IPS-NIHi7 (cell line): ENCODE measurements at regions not wholly inside any gene's neighbourhood (a gene's known extent, or its start where the extent isn't known, plus 50 kb on each side); places are given as distances from the start of the nearest gene placed in this dataset.
A peak's percentile ranks its signal among the peaks of the same experiment; 100 is the strongest.

Experiments used
- DNase-seq: peaks from one replicate; pipeline ENCODE4 v3.0.0; 2012; ENCODE audit warnings: mixed read lengths; ENCODE audit errors: extremely low spot score

DNA sequence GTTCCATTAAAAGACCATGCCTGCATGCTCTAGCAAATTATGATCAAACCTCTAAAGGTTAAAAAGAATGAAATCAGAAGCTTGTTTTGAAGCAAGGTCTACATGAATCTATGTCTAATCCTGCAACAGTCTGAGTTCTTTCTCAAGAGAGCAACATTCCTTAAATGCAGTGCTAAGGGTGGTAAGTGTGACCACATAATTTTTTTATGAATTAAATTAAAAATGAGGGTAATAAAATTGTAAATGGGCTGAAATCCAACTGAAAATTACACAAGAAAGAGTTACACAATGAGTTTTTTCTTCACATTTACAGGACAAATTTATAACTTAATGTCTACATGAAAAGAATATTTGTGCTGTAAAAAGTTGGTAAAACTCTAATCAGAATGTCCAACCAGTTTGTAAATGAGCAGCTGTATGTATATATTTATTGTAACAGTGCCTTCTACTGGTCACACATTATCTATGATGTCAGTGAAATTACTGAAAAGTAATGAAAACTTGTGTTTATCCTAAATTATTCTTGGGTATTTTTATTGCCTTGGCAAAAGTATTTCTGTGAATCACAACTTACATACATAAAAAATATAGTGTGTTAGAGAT is 336.3 kb upstream of the PITX2 start:
- DNase-seq = no peak

DNA sequence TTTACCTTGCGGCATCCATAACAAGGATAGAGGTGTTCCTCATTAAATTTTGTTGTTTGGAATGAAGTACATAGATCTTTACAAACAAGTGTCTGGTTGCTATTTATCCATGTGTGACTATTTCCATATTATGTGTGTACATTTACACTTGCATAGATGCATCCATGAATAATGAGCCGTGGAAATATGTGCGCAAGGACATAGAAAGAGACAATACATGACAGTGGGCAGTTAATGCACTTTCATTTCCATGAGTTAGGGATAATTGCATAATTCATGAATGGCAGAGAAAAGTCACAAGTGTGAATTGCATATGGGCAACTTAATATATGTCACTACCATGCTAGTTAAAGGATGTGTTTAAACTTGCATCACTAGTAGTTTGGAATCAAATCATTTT is 338.2 kb upstream of the PITX2 start:
- DNase-seq = no peak

DNA sequence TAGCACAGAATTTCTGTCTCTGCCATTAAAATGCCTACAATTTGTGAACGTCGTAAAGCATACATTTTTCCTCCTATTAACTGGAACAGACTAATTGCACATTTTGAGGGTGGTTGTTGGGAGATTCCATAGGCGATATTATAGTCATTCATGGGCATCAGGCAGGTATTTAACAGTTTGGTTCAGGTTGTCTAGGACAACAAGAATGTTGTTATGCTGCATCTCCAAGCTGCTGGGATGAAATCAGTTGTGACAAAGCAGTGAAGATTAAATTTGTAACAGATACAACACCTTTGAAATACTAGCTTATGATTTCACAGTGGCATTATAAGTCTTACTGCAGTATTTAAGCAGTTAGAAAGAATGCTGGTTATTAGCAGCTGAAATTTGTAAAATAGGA is 339.7 kb upstream of the PITX2 start:
- no peak for DNase-seq

DNA sequence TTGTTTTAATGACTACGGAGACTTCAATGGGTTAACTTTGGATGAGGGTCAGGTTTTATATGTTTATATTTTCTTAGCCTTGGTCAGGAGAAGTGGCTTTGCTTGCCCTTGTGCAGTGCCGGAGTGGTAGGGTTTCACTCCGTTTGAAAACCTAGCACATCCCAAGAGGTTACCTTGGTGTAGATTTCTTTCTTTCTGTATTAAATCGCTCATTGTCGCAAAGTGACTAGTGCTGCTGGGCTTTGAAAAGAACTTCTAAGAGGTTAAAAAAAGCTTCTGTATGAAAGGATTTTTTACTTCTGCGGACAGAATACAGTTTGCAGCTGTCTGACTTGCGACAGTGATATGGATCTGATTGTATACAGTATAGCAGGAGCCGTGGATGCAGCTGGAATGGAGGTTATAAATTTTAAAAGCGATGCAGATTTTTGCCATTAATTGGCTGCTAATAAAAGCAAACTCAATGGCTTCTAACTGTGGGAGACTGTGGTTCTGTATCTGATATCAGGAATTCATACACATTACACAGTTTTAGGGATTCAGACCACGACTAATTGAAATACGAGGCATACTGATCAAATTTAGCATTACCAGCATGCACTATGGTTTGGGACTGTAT is 340.9 kb upstream of the PITX2 start:
- DNase-seq = no peak

DNA sequence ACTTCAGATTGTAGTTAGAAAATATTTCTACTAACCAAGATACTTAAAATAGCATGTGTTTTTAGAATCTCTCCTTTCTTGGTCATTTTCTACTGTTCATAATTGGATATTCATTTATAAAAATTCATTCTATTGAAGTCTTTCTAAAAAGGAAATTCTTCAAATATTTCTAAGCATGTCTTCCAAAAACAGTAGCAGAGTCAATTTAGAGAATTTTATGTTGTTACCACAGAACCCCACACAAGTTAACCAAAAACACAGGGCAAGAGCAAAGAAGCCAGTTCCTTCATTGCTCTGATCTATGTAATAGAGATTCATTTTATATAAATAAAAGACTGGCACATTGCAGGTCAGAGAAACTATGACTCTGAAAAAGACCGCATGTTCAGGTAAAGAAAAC is 345.1 kb upstream of the PITX2 start:
- DNase-seq = no peak

DNA sequence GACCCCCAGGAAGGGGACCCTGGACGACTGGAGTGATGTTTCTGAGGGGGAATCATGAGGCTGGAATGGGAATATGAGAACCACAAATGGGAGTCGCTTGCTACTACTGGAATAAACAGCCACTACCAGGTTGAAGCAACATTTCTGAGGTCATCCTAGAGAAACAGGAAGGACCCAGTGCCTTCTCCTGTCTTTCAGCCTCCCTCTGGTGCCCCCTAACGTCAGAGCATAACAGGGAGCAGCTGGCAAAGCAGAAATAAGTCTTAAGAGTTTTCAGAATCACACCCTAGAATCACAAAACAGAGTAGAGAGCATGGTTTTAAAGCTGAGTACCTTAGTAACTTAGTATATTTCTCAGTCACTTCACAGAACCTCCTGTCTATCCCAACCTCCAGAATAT is 347.8 kb upstream of the PITX2 start:
- peak; percentile 84 for DNase-seq

DNA sequence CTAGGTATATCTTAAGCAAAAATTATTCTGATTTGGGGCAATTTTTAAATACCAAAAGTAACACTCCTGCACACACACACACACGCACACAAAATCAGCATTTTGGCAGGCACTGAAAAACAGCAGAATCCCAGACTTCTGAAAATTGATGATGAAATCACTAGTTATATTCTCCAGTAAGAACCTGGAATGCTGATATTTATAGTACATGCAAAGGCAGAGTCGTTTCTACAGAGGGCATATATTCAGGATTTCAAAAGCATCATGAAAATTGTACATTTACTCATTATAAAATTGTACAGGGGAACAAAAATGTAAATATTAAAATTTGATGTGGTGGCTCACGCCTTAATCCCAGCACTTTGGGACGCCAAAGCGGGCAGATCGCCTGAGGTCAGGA is 352.5 kb upstream of the PITX2 start:
- no peak for DNase-seq

DNA sequence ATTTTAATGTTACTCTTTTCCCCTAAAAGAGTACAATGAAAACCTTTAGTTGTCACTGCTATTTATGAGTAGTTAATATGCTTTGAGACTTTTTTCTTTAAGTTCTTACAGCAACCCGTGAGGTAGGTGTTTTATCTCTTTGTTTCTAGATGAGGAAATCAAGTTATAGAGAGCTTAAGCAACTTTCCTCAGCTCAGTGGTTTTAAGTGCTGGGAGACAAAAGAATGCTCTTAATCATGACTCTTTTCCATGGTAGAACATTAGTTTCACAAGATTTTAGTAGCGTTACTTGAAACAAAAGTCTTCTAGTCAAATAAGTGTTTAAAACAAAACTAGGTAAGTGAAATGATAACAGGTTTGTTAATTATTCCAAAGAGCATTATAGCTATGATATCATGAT is 354.7 kb upstream of the PITX2 start:
- no peak for DNase-seq

DNA sequence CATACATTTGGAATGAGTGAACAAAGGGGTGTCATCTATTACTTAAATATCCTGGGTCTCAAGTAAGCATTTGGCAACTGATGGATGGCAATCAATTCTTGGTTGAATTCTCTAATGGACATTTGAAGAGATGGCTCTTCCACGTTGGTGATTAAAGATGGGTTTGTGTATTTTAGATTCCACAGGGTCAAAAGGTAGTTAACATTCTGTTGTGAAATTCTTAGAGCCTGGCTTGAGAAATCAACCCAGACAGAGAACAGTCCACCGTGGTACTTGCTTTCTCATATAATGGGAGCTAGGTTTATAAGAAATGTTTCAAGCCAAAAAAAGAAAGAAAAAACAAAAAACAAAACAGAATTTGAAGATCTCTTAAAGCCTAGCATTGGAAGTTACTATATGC is 355.9 kb upstream of the PITX2 start:
- no peak for DNase-seq

DNA sequence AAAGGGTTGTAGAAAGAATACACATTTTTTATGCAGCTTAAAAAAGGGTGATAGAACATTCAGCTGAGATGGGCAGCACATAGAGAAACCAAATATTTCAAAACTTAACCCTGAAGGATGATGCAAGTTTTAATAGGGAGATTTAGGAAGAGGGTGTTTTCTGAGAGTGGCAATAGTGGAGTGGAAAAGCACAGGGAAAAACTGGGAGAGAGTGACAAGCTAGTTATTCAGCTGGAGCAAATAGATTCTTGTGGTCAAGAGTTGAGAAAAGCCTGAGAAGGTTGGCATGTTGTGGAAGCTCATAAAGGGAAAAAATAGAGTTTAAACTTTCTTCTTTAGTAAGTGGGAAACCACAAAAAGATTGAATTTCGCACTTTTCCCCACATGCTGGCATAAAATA is 359.6 kb upstream of the PITX2 start:
- DNase-seq = no peak

DNA sequence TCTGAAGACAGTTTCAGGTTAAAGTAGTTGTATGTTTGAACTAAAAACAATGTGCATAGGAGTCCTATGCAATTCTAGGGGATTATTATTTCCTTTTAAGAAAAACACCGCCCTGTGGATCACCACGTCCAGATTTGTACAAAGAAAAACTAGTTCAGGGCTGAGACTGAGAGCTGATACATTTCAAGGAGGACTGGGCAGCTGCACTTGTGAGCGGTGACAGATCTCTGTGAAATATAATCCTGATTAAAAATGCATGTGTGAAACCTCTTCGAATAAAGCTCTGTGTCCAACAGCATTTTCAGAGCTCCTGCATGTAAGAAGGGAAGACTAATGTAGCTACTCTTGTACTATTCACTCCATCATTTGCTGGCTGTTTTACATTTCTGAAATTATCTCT is 365.8 kb upstream of the PITX2 start:
- DNase-seq = no peak

DNA sequence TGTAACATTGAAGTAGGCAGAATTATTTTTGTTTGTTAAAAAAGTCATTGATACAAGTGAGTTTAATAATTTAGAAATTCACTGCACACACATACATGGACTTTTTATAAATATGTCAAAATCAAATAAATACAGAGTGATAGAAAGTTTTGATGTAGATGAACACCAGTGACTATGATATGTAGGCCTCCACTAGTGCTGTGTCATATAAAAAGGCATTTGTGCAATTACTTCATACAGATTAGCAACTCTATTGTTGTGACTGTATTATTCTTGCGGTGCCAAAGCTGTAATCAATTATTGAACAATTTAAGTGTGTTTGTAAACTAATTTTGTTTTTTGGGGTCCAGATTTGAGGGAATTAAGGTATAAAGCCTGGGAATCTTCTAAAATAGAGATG is 366.2 kb upstream of the PITX2 start:
- no peak for DNase-seq

DNA sequence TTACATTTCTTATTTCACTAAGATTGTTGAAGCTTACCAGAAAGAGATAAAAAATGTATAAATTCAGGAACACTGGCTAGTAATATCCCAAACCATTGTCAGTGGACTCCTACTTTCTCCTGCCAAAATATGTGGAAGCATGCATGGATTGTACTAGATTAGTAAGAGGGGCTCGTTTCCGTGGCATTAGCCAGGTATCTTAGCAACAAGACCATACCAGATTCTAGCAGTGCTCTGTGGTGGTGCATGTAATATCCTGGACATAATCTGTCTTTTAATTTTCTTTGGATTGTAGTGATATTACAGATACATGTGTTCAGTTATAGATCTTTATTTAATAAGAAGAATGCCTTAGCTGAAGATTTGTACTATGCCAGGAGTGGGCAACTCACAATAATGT is 371.9 kb upstream of the PITX2 start:
- no peak for DNase-seq

DNA sequence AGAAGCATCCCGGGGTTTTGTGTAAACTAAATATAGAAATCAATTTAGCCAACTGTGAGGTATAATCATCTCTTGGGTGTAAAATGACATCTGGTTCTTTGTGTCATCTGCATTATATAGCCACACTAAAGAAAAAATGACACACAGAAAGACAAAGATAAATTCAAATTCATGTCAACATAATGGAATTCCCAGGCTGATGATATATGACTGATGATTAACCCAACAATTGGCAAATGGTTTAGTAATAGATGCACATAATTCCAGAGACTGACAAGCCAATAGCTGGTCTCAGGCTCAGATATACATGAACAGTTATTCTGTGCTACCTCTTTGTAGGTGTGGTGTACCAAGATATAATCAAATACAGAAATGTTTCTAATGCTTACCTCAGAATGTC is 375.4 kb upstream of the PITX2 start:
- no peak for DNase-seq

DNA sequence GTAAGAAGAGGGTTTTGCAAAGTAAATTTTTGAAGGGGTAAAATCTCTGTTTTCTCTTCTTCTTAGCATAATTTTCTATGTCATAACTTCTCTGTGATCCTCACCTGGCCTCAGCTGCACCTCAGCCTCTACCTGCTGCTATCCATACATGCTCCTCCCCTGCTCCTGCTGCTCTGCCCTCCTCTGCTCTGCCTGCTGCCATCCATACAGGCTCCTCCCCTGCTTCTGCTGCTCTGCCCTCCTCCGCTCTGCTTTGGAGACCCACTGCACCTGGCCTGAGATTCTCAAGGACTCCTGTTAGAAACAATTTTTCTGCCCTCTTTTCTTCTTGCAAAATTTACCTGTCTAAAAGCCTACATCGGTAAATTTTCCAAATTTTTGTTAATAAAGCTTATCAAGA is 388.6 kb upstream of the PITX2 start:
- peak; percentile 27 for DNase-seq

DNA sequence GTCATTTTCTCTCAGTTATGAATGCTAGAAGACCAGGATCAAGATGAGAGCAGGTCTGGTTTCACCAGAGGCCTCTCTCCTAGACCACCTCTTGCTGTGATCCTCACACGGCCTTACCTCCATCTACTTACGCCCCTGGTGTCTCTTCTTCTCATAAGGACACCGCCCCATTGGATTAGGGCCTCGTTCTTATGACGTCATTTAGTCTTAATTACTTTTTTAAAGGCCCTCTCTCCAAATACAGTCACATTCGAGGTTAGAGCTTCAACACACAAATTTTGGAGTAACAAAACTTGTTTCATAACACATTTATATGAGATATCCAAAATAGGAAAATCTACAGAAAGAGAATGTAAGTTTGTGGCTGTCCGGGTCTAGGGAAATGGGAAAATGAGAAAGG is 391.0 kb upstream of the PITX2 start:
- DNase-seq = no peak

DNA sequence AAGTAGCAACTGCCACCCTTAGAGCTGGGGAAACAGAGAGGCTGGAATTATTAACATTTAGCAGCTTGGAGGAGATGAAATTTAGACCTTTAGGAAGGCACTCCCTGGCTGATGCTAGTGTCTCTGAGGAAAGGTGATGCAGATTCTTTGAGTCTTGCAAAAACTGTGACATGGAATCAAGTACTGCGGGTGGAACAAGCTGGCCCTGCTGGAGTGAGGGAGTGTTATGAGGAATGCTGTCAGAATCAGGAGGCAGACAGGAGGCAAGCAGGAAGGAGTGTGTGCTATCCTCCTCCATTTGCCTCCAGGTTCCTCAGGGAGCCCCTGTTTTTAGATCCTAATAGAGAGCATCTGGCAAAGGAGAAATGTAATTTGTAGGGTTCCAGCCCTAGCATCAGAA is 391.7 kb upstream of the PITX2 start:
- no peak for DNase-seq

DNA sequence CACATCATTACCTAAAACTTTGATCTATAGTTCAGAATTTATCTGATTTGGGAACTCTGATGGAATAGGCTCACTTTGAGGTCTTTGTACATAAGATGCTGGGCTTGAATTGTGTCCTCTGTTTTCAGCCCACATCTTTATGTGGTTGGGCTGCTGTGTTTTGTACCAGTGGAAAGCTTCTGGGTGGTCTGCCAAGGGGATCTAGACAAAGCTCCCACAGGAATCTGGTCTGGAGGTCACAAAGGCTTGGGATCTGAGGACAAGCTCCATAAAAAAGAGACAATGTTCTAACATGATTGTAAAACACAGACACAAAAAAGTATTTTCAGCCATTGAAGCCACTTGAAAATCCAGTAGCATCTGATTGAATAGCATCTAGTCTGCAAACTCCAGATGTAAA is 393.5 kb upstream of the PITX2 start:
- DNase-seq = no peak

DNA sequence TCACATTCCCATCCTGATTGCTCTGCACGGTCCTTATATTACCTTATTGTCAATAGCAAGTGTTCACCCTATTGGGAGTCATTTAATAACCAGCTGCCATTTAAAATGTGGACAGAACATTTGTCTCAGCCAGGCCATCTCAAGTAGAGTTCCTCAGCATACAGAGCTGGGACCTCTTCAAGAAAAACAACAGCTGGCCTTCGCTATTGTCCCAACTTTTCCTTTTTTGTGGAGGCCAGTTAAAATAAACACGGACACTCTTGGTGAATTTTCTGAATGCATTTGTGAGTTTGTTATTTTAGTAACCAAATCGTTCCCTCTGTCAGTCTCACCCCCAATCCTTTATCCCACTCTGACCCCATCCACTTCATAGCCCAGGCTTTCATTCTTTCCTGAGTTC is 395.3 kb upstream of the PITX2 start:
- DNase-seq = no peak

DNA sequence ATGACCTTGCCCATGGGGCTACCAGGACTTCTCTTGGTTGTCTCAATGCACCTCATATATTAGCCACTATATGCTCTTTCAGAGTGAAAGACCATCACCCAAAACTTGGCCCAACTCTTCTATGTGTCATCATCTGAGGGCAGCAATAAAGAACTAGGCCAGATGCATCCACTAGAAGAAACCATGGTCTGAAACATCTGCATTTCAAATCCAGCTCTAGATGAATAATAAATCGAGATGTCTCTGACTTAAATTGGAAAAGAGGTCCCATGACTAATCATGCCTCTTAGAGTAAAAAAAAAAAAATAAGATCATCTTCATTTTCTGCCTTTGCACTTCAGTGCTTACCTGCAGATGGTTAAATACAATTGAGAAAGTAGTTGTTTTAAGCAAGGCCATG is 397.6 kb upstream of the PITX2 start:
- DNase-seq = no peak

DNA sequence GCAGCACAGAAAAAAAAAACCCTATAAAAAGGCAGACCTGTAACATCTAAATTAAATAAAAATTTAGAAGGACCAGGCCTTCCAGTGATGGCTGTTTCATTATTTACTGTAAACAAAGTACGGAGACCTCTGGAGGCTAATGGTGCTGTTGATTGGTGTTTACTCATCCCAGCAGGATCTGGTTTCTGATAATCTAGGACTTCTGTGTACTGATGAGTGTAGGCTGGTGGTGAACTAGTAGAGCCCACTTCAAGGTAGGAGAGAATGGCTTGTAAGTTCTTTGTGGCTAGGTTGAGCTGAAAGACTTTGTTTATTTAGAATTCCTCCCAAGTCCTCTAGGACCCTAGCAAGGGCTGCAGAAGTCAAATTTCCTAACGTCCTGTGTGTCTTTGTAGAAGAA is 398.1 kb upstream of the PITX2 start:
- DNase-seq = peak; percentile 16

DNA sequence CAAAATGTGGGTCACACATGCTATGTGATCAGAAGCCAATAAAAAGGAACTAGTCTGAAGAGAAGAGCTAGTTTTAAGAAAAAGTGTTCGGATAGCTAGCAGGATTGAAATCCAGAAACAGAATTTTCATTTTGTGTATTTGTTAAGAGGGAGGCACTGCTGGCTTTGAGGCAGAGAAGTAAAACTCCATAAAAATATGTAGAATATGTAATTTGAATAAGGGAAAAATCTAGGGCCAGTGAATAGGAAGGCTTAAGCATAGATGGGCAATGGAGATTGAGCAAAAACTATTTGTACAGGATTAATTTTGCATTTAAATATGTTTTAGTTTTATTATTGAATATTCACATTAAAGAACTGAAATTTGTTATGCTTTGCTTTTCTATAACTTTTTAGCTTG is 399.9 kb upstream of the PITX2 start:
- no peak for DNase-seq

DNA sequence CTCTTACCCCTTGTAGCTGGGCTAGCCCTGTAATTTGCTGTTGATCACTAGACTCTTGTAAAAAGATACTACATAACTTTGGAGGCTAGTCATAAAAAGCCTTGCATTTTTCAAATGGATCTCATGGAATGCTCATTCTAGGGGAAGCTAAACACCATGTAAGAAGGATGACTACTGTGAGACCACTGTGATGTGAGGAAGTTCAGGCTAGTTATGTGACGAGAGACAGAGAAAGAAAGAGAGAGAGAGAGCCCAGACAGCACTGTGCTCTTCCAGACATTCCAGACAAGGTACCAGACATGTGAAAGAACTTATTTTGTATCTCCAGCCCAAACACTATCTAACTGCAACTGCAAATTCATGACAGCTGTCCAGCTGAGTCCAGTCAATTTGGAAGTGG is 404.6 kb upstream of the PITX2 start:
- no peak for DNase-seq

DNA sequence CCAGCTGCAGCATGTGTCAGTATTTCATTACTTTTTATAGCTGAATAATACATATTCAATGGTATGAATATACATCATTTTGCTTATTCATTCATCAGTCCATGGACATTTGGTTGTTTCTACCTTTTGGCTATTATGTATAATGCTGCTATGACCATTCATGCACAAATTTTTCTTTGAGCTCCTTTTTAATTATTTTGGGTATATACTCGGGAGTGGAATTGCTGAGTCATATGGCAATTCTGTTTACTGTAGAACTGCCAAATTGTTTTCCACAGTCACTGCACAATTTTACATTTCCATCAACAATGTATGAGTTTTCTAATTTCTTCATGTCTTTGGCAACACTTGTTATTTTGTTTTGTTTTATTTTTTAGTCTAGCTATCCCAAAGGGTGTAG is 405.9 kb upstream of the PITX2 start:
- no peak for DNase-seq
